ENCODE measurements at regions not wholly inside any gene's neighbourhood (a gene's known extent, or its start where the extent isn't known, plus 50 kb on each side); places are given as distances from the start of the nearest gene placed in this dataset.

GRCh38 chr7:16130111-16131110 lies 290.9 kb downstream of the CRPPA start:
- Mint-ChIP-seq H3K9me3 (ENCODE audit: low read depth) (peaks cover 7% of the 10 kb centered on the region), H3K4me1 (ENCODE audit: low read depth) (no peaks in the 10 kb centered on the region), H3K27me3 (no peaks in the 10 kb centered on the region), H3K36me3 (peaks cover 2% of the 10 kb centered on the region), H3K27ac (no peak overlapping the region), H3K4me3 (no peak overlapping the region)

GRCh38 chr7:16129431-16130110 lies 291.8 kb downstream of the CRPPA start:
- Mint-ChIP-seq H3K9me3 (ENCODE audit: low read depth) (peaks cover 7% of the 10 kb centered on the region), H3K4me3 (no peak overlapping the region), H3K36me3 (peaks cover 2% of the 10 kb centered on the region), H3K27me3 (no peaks in the 10 kb centered on the region), H3K27ac (no peak overlapping the region), H3K4me1 (ENCODE audit: low read depth) (no peaks in the 10 kb centered on the region)

- H3K9me3 Mint-ChIP-seq (ENCODE audit: low read depth) = peaks cover 7% of the 10 kb centered on the region
- H3K4me1 Mint-ChIP-seq (ENCODE audit: low read depth) = no peaks in the 10 kb centered on the region
- H3K36me3 Mint-ChIP-seq = no peaks in the 10 kb centered on the region
- no peak overlapping the region for H3K4me3 Mint-ChIP-seq
- no peaks in the 10 kb centered on the region for H3K27me3 Mint-ChIP-seq
- no peak overlapping the region for H3K27ac Mint-ChIP-seq
These were observed 298.1 kb downstream of the CRPPA start for GRCh38 chr7:16123117-16123770.

GRCh38 chr7:16121876-16122390 lies 299.4 kb downstream of the CRPPA start:
- no peak overlapping the region for H3K27ac Mint-ChIP-seq
- peaks cover 7% of the 10 kb centered on the region for H3K9me3 Mint-ChIP-seq (ENCODE audit: low read depth)
- H3K4me3 Mint-ChIP-seq = no peak overlapping the region
- no peaks in the 10 kb centered on the region for H3K27me3 Mint-ChIP-seq
- no peaks in the 10 kb centered on the region for H3K4me1 Mint-ChIP-seq (ENCODE audit: low read depth)
- no peaks in the 10 kb centered on the region for H3K36me3 Mint-ChIP-seq

- Mint-ChIP-seq H3K27ac (no peak overlapping the region), H3K36me3 (peaks cover under 1% of the 10 kb centered on the region), H3K9me3 (ENCODE audit: low read depth) (peaks cover 4% of the 10 kb centered on the region), H3K4me3 (no peak overlapping the region), H3K4me1 (ENCODE audit: low read depth) (peaks cover 2% of the 10 kb centered on the region), H3K27me3 (no peaks in the 10 kb centered on the region)
These were observed 306.0 kb downstream of the CRPPA start for GRCh38 chr7:16115374-16115773.

- Mint-ChIP-seq H3K4me3 (no peak overlapping the region), H3K9me3 (ENCODE audit: low read depth) (peaks cover 9% of the 10 kb centered on the region), H3K27ac (no peak overlapping the region), H3K36me3 (peaks cover 3% of the 10 kb centered on the region), H3K27me3 (no peaks in the 10 kb centered on the region), H3K4me1 (ENCODE audit: low read depth) (peaks cover 2% of the 10 kb centered on the region)
These were observed 306.7 kb downstream of the CRPPA start for GRCh38 chr7:16114633-16115032.

GRCh38 chr7:16114071-16114470 lies 307.3 kb downstream of the CRPPA start:
- no peak overlapping the region for H3K27ac Mint-ChIP-seq
- H3K4me3 Mint-ChIP-seq = no peak overlapping the region
- H3K36me3 Mint-ChIP-seq = peaks cover 3% of the 10 kb centered on the region
- peaks cover 15% of the 10 kb centered on the region for H3K9me3 Mint-ChIP-seq (ENCODE audit: low read depth)
- H3K4me1 Mint-ChIP-seq (ENCODE audit: low read depth) = peaks cover 2% of the 10 kb centered on the region
- H3K27me3 Mint-ChIP-seq = no peaks in the 10 kb centered on the region

- Mint-ChIP-seq H3K36me3 (peaks cover 3% of the 10 kb centered on the region), H3K4me3 (no peak overlapping the region), H3K4me1 (ENCODE audit: low read depth) (peaks cover 2% of the 10 kb centered on the region), H3K27ac (no peak overlapping the region), H3K9me3 (ENCODE audit: low read depth) (peaks cover 24% of the 10 kb centered on the region), H3K27me3 (no peaks in the 10 kb centered on the region)
These were observed 308.3 kb downstream of the CRPPA start for GRCh38 chr7:16113058-16113457.

GRCh38 chr7:16106869-16107268 lies 314.5 kb downstream of the CRPPA start:
- no peaks in the 10 kb centered on the region for H3K27me3 Mint-ChIP-seq
- peaks cover 40% of the 10 kb centered on the region for H3K9me3 Mint-ChIP-seq (ENCODE audit: low read depth)
- H3K4me3 Mint-ChIP-seq = no peak overlapping the region
- H3K4me1 Mint-ChIP-seq (ENCODE audit: low read depth) = peaks cover 2% of the 10 kb centered on the region
- H3K27ac Mint-ChIP-seq = no peak overlapping the region
- H3K36me3 Mint-ChIP-seq = peaks cover 14% of the 10 kb centered on the region

- Mint-ChIP-seq H3K27me3 (no peaks in the 10 kb centered on the region), H3K27ac (no peak overlapping the region), H3K9me3 (ENCODE audit: low read depth) (peaks cover 40% of the 10 kb centered on the region), H3K36me3 (peaks cover 14% of the 10 kb centered on the region), H3K4me3 (no peak overlapping the region), H3K4me1 (ENCODE audit: low read depth) (peaks cover 2% of the 10 kb centered on the region)
These were observed 315.0 kb downstream of the CRPPA start for GRCh38 chr7:16106300-16106699.

- peaks cover 9% of the 10 kb centered on the region for H3K36me3 Mint-ChIP-seq
- H3K27me3 Mint-ChIP-seq = no peaks in the 10 kb centered on the region
- no peak overlapping the region for H3K4me3 Mint-ChIP-seq
- no peak overlapping the region for H3K27ac Mint-ChIP-seq
- H3K4me1 Mint-ChIP-seq (ENCODE audit: low read depth) = no peaks in the 10 kb centered on the region
- no peaks in the 10 kb centered on the region for H3K9me3 Mint-ChIP-seq (ENCODE audit: low read depth)
These were observed 322.0 kb downstream of the CRPPA start for GRCh38 chr7:16099302-16099849.

- H3K4me3 Mint-ChIP-seq = no peak overlapping the region
- no peaks in the 10 kb centered on the region for H3K4me1 Mint-ChIP-seq (ENCODE audit: low read depth)
- H3K27ac Mint-ChIP-seq = no peak overlapping the region
- H3K27me3 Mint-ChIP-seq = no peaks in the 10 kb centered on the region
- H3K36me3 Mint-ChIP-seq = peaks cover 9% of the 10 kb centered on the region
- no peaks in the 10 kb centered on the region for H3K9me3 Mint-ChIP-seq (ENCODE audit: low read depth)
These were observed 322.7 kb downstream of the CRPPA start for GRCh38 chr7:16098585-16099179.

- Mint-ChIP-seq H3K4me1 (ENCODE audit: low read depth) (no peaks in the 10 kb centered on the region), H3K9me3 (ENCODE audit: low read depth) (no peaks in the 10 kb centered on the region), H3K27me3 (no peaks in the 10 kb centered on the region), H3K27ac (no peak overlapping the region), H3K36me3 (peaks cover 6% of the 10 kb centered on the region), H3K4me3 (no peak overlapping the region)
These were observed 323.3 kb downstream of the CRPPA start for GRCh38 chr7:16098058-16098457.

GRCh38 chr7:16095171-16095950 lies 326.0 kb downstream of the CRPPA start:
- Mint-ChIP-seq H3K36me3 (no peaks in the 10 kb centered on the region), H3K27ac (no peak overlapping the region), H3K27me3 (peaks cover 1% of the 10 kb centered on the region), H3K4me3 (no peak overlapping the region), H3K4me1 (ENCODE audit: low read depth) (no peaks in the 10 kb centered on the region), H3K9me3 (ENCODE audit: low read depth) (no peaks in the 10 kb centered on the region)
